CD14-positive monocyte (primary cell): ENCODE measurements at regions not wholly inside any gene's neighbourhood (a gene's known extent, or its start where the extent isn't known, plus 50 kb on each side); places are given as distances from the start of the nearest gene placed in this dataset.
A peak's percentile ranks its signal among the peaks of the same experiment; 100 is the strongest.

Source experiments
- DNase-seq, 3 donors: peaks; one replicate each; pipeline ENCODE4 v3.0.0-alpha.2; 2011 to 2022
- H2AFZ ChIP-seq: 2 replicates; pipeline ENCODE4 v1.6.0; 2012; ENCODE audit warnings: mild to moderate bottlenecking, low read depth, low read length, inconsistent platforms; ENCODE audit not compliant: insufficient read depth, poor library complexity, severe bottlenecking
- H3K27ac ChIP-seq, 2 donors: 1 replicate in 1 of 2; 2 replicates in 1 of 2; pipeline ENCODE4 v1.5.1; 2012 to 2013; ENCODE audit warnings: low read length in 2 of 2, control low read depth in 1 of 2, inconsistent platforms in 1 of 2, low read depth in 1 of 2, mild to moderate bottlenecking in 1 of 2
- H3K27me3 ChIP-seq, 2 donors: one replicate each; pipeline versions ENCODE4 v1.6.0 to v1.6.1; 2011 to 2013; ENCODE audit warnings: low read length in 2 of 2; ENCODE audit not compliant: control insufficient read depth in 2 of 2, insufficient read depth in 2 of 2
- H3K36me3 ChIP-seq, 2 donors: replicated peaks in 1 of 2; 1 replicate in 1 of 2; 2 replicates in 1 of 2; pipeline versions ENCODE4 v1.5.1 to v1.6.1; 2012 to 2013; ENCODE audit warnings: low read length in 2 of 2, control low read depth in 1 of 2, inconsistent platforms in 1 of 2, mild to moderate bottlenecking in 1 of 2; ENCODE audit not compliant: insufficient read depth in 2 of 2, control insufficient read depth in 1 of 2
- H3K4me1 ChIP-seq, 2 donors: 1 replicate in 1 of 2; 2 replicates in 1 of 2; pipeline versions ENCODE4 v1.5.1 to v1.6.1; 2012 to 2013; ENCODE audit warnings: low read length in 2 of 2, control low read depth in 1 of 2, inconsistent platforms in 1 of 2, mild to moderate bottlenecking in 1 of 2, moderate library complexity in 1 of 2; ENCODE audit not compliant: insufficient read depth in 2 of 2, control insufficient read depth in 1 of 2
- H3K4me2 ChIP-seq: replicated peaks from 2 replicates; pipeline ENCODE3; 2012; ENCODE audit warnings: low read length, moderate library complexity, mild to moderate bottlenecking; ENCODE audit not compliant: poor library complexity, severe bottlenecking; ENCODE audit errors: extremely low read depth
- H3K4me3 ChIP-seq, 3 experiments: fragments of 200-600 bp in 1 of 3; sonication (generic) in 1 of 3; replicated peaks in 1 of 3; 1 replicate in 2 of 3; 2 replicates in 1 of 3; pipeline ENCODE4 v1.5.1; 2011 to 2013; ENCODE audit warnings: low read length in 3 of 3, mild to moderate bottlenecking in 3 of 3, control low read depth in 2 of 3, low read depth in 2 of 3, inconsistent platforms in 1 of 3, moderate library complexity in 1 of 3
- H3K79me2 ChIP-seq: 2 replicates; pipeline ENCODE4 v1.6.0; 2012; ENCODE audit warnings: mild to moderate bottlenecking, control low read depth, inconsistent platforms, low read length, moderate library complexity; ENCODE audit not compliant: insufficient read depth
- H3K9ac ChIP-seq: 2 replicates; pipeline ENCODE4 v1.6.0; 2017; ENCODE audit warnings: low read length, mild to moderate bottlenecking; ENCODE audit not compliant: insufficient read depth, poor library complexity, severe bottlenecking
- H3K9me3 ChIP-seq, 2 donors: replicated peaks in 1 of 2; 1 replicate in 1 of 2; 2 replicates in 1 of 2; pipeline versions ENCODE4 v1.5.1 to v1.6.1; 2012 to 2013; ENCODE audit warnings: low read length in 2 of 2, control low read depth in 1 of 2; ENCODE audit not compliant: control insufficient read depth in 1 of 2, insufficient read depth in 1 of 2
- H4K20me1 ChIP-seq: 2 replicates; pipeline ENCODE4 v1.6.0; 2012; ENCODE audit warnings: mild to moderate bottlenecking, low read length, control low read depth, moderate library complexity; ENCODE audit not compliant: insufficient read depth
- H3K27ac Mint-ChIP-seq, 7 donors: one replicate each; pipeline ENCODE4 v1.8.0; 2020; ENCODE audit warnings: mild to moderate bottlenecking in 7 of 7, mixed read lengths in 7 of 7, moderate library complexity in 6 of 7, inconsistent platforms in 2 of 7
- H3K27me3 Mint-ChIP-seq, 3 donors: one replicate each; pipeline ENCODE4 v1.8.0; 2021 to 2022; ENCODE audit warnings: low read depth in 3 of 3, mild to moderate bottlenecking in 3 of 3, mixed read lengths in 3 of 3, moderate library complexity in 3 of 3, inconsistent platforms in 1 of 3
- H3K36me3 Mint-ChIP-seq, 2 donors: one replicate each; pipeline ENCODE4 v1.8.0; 2020; ENCODE audit warnings: mixed read lengths in 2 of 2, inconsistent platforms in 1 of 2, mild to moderate bottlenecking in 1 of 2
- H3K4me1 Mint-ChIP-seq: one replicate; pipeline ENCODE4 v1.8.0; 2020; ENCODE audit warnings: mild to moderate bottlenecking, mixed read lengths
- H3K4me3 Mint-ChIP-seq, 2 donors: one replicate each; pipeline ENCODE4 v1.8.0; 2020; ENCODE audit warnings: mild to moderate bottlenecking in 2 of 2, mixed read lengths in 2 of 2, moderate library complexity in 1 of 2
- H3K9me3 Mint-ChIP-seq, 7 donors: one replicate each; pipeline ENCODE4 v1.8.0; 2020 to 2022; ENCODE audit warnings: mixed read lengths in 7 of 7, mild to moderate bottlenecking in 6 of 7, moderate library complexity in 6 of 7, inconsistent platforms in 2 of 7
- CTCF ChIP-seq: fragments of 200-600 bp; IDR thresholded peaks from one replicate; pipeline ENCODE4 v1.8.0; 2022; ENCODE audit warnings: antibody characterized with exemption, mild to moderate bottlenecking
- WGBS: methylation state at CpG from one replicate; pipeline ENCODE4 v1.1.5; 2013; ENCODE audit warnings: missing lambda C conversion rate; ENCODE audit not compliant: insufficient coverage; 5-methylcytosine and 5-hydroxymethylcytosine counted together
- intact Hi-C, 2 donors: fragments of 100-400 bp; cut with micrococcal nuclease; formaldehyde crosslinking; loops; one replicate each; pipeline versions ENCODE4 v1.15.0 to v1.15.1; 2023

GRCh38 chr3:23682646-23683045, 123.1 kb upstream of the UBE2E1 start:
- DNase-seq = no peak
- H3K4me2 ChIP-seq = no peak overlapping the region
- H3K9me3 Mint-ChIP-seq = peaks cover 4 to 24% (median 9%) of the 10 kb centered on the region in 7 donors
- no peak for TF ChIP-seq CTCF
- no peaks in the 10 kb centered on the region for H3K36me3 ChIP-seq
- no peaks in the 10 kb centered on the region for H3K36me3 Mint-ChIP-seq
- peaks cover 0 to 8% of the 10 kb centered on the region in 2 donors for H3K9me3 ChIP-seq
- H3K27me3 ChIP-seq = no peaks in the 10 kb centered on the region
- H3K27ac ChIP-seq = no peak overlapping the region
- intact Hi-C loops = no loop called here
- no peaks in the 10 kb centered on the region for H3K79me2 ChIP-seq
- no peak overlapping the region for H3K4me3 Mint-ChIP-seq
- H4K20me1 ChIP-seq = no peaks in the 10 kb centered on the region
- H3K4me1 Mint-ChIP-seq = no peaks in the 10 kb centered on the region
- no peak overlapping the region for H3K27ac Mint-ChIP-seq
- WGBS = 100% methylated on average over 1 of the region's 1 CpG
- peaks cover 0 to 3% (median 0%) of the 10 kb centered on the region in 3 donors for H3K27me3 Mint-ChIP-seq
- H2AFZ ChIP-seq = no peak overlapping the region
- no peaks in the 10 kb centered on the region for H3K4me1 ChIP-seq
- no peak overlapping the region for H3K4me3 ChIP-seq
- no peak overlapping the region for H3K9ac ChIP-seq

GRCh38 chr3:23685541-23686258, 120.1 kb upstream of the UBE2E1 start:
- no peak overlapping the region for H3K27ac ChIP-seq
- H3K9ac ChIP-seq = no peak overlapping the region
- H3K4me3 ChIP-seq = no peak overlapping the region
- no peak overlapping the region for H2AFZ ChIP-seq
- peaks cover 0 to 6% of the 10 kb centered on the region in 2 donors for H3K9me3 ChIP-seq
- H3K36me3 ChIP-seq = no peaks in the 10 kb centered on the region
- no peaks in the 10 kb centered on the region for H3K79me2 ChIP-seq
- intact Hi-C loops = no loop called here
- no peaks in the 10 kb centered on the region for H4K20me1 ChIP-seq
- Mint-ChIP-seq H3K36me3 (no peaks in the 10 kb centered on the region), H3K4me3 (no peak overlapping the region), H3K27me3 (peaks cover 0 to 2% (median 1%) of the 10 kb centered on the region in 3 donors), H3K4me1 (no peaks in the 10 kb centered on the region), H3K27ac (peak overlapping the region in 1 of 7 donors; percentile 16), H3K9me3 (peaks cover 6 to 21% (median 9%) of the 10 kb centered on the region in 7 donors)
- no peak overlapping the region for H3K4me2 ChIP-seq
- H3K27me3 ChIP-seq = no peaks in the 10 kb centered on the region
- DNase-seq = peak; percentile 15 to 73 (median 34)
- TF ChIP-seq CTCF = no peak
- no peaks in the 10 kb centered on the region for H3K4me1 ChIP-seq
- 96% methylated on average over 3 of the region's 9 CpGs for WGBS
